BJ (cell line): ENCODE measurements at regions not wholly inside any gene's neighbourhood (a gene's known extent, or its start where the extent isn't known, plus 50 kb on each side); places are given as distances from the start of the nearest gene placed in this dataset.

Source experiments
- CTCF ChIA-PET: fragments of 350-600 bp; formaldehyde crosslinking; extraction: SDS; loops from one replicate; lab custom pipeline; 2021; ENCODE audit warnings: antibody characterized with exemption, inconsistent platforms; lab: Yijun Ruan, JAX
- POLR2A ChIA-PET: fragments of 300-600 bp; sonication (Branson Sonifier 250); formaldehyde crosslinking; extraction: SDS; loops from one replicate; lab custom pipeline; 2021; ENCODE audit warnings: antibody characterized with exemption; lab: Charles Lee
- DNase-seq: peaks from one replicate; pipeline ENCODE4 v3.0.0-alpha.2; 2011; ENCODE audit warnings: low read depth
- H3K27me3 ChIP-seq: 2 replicates; pipeline ENCODE4 v1.6.0; 2011; ENCODE audit warnings: low read length; ENCODE audit not compliant: control insufficient read depth, insufficient read depth
- H3K36me3 ChIP-seq: 2 replicates; pipeline ENCODE4 v1.5.1; 2011; ENCODE audit warnings: low read length; ENCODE audit not compliant: control insufficient read depth, insufficient read depth
- H3K4me3 ChIP-seq: 2 replicates; pipeline ENCODE4 v1.5.1; 2011; ENCODE audit warnings: low read depth, mild to moderate bottlenecking, control low read depth, low read length
- TF ChIP-seq, protein P1 (sequence below): IDR thresholded peaks from 2 replicates; pipeline ENCODE4 v1.5.1; 2011; ENCODE audit warnings: low read depth, mild to moderate bottlenecking, control low read depth, inconsistent platforms, low read length, moderate library complexity; ENCODE audit not compliant: insufficient read depth

DNA sequence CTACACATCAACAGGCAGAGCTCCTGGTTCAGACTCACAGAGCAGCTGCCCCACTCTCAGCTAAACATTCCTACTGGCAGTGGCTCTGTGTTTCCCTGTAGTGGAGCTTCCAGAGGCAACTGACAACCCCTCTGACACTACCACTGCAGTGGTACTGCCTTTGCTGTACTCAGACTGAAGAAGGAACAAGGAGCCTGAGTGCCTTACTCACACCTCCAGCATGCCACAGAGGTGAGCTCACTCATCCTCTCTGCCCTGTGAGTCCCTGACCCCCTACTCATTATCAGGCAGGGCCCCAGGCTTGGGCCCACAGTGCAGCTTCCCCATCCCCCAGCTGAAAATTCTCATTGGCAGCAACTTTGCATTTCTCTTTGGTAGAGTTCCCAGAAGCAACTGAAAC, 240.5 kb upstream of the POF1B start:
- ChIA-PET CTCF (no interaction called here), POLR2A (no interaction called here)
- Histone ChIP-seq H3K36me3 (no peaks in the 10 kb centered on the region), H3K27me3 (no peaks in the 10 kb centered on the region), H3K4me3 (no peak overlapping the region)
- no peak for DNase-seq
- TF ChIP-seq, protein P1, sequence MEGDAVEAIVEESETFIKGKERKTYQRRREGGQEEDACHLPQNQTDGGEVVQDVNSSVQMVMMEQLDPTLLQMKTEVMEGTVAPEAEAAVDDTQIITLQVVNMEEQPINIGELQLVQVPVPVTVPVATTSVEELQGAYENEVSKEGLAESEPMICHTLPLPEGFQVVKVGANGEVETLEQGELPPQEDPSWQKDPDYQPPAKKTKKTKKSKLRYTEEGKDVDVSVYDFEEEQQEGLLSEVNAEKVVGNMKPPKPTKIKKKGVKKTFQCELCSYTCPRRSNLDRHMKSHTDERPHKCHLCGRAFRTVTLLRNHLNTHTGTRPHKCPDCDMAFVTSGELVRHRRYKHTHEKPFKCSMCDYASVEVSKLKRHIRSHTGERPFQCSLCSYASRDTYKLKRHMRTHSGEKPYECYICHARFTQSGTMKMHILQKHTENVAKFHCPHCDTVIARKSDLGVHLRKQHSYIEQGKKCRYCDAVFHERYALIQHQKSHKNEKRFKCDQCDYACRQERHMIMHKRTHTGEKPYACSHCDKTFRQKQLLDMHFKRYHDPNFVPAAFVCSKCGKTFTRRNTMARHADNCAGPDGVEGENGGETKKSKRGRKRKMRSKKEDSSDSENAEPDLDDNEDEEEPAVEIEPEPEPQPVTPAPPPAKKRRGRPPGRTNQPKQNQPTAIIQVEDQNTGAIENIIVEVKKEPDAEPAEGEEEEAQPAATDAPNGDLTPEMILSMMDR: no peak

DNA sequence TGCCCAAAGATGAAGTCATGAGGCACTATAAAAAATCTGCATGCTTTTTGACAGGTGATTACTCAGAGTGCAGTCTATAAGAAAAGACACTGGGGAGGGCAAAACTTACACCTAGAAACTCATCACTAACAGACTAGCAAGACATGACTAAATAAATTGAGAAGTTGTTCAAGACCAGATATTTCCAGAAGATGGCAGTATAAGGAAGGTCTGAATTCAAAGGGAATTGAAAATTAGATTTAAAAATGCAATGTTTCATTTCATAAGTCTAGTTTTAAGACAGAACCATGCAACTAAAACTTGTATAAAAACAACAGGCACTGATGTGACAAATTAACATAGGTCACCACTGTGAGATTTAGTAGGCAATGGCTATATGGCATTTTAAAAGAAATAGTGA, 232.5 kb upstream of the POF1B start:
- CTCF ChIA-PET: no interaction called here

DNA sequence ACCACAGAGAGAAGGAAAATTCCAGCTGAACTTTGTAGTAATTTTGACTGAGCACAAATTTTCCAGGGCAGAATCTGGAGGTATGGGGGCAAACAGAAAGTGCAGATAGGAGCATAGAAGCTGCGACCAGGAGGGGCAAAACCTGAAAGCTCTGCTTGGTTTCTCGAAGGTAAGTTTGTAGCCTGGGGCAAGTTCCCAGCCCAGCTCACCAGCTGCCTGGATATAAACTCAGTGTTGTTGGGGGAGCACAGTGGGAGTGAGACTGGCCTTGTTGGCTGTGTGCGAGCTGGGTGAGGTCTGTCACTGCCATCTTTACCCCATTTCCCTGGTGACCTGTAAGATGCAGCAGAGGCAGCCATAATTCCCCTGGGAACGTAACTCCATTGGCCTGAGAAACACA, 213.5 kb upstream of the POF1B start:
- CTCF ChIA-PET: no interaction called here
- POLR2A ChIA-PET: no interaction called here
- TF ChIP-seq, protein P1: no peak
- no peak for DNase-seq
- no peaks in the 10 kb centered on the region for H3K27me3 ChIP-seq
- H3K36me3 ChIP-seq: no peaks in the 10 kb centered on the region
- H3K4me3 ChIP-seq: no peak overlapping the region

More for the DNA sequence above, 232.5 kb upstream of the POF1B start:
- Histone ChIP-seq H3K36me3 (no peaks in the 10 kb centered on the region), H3K4me3 (no peak overlapping the region), H3K27me3 (no peaks in the 10 kb centered on the region)
- TF ChIP-seq, protein P1: no peak
- no peak for DNase-seq
- POLR2A ChIA-PET: no interaction called here

DNA sequence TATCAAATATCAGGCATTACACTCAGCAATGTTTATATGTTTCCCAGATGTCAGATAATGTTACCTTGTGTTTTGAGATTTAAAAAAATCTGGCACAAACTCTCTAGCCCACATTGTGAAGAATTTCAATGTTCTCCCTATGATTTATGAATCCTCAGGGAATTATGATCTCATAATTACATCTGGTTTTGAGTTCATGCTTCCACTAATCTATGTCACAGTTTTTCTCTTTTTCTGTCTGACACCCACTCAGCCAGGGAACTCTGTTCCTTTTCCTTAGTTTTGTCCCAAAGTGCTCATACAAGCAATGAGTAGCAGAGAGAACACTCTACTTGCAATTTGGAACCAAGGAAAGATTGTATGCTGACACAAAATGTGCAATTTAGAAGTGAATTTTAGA, 212.1 kb upstream of the POF1B start:
- Histone ChIP-seq H3K4me3 (no peak overlapping the region), H3K36me3 (no peaks in the 10 kb centered on the region), H3K27me3 (no peaks in the 10 kb centered on the region)
- TF ChIP-seq, protein P1: no peak
- POLR2A ChIA-PET: no interaction called here
- no peak for DNase-seq
- CTCF ChIA-PET: no interaction called here

DNA sequence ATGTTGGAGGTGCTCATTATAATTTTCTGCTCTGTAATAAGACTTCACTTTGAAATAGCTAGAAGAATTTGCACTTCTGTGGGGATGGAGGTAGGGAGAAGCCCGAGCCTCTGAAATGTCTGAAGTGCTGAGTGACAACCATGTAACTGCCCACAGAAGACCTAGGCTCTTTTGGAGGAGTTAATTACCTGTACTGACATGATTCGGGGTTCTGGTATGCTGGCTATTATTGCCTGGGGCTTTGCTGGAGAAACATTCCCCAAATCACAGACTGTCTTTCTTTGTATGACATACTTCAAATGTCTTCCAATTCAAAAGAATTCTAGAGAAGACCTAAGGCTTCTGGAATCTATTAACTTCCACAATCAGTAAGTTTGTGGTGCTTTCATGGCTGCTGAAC, 211.2 kb upstream of the POF1B start:
- CTCF ChIA-PET: no interaction called here
- POLR2A ChIA-PET: no interaction called here

More for the DNA sequence above, 211.2 kb upstream of the POF1B start:
- DNase-seq: no peak
- TF ChIP-seq, protein P1: no peak
- Histone ChIP-seq H3K36me3 (no peaks in the 10 kb centered on the region), H3K4me3 (no peak overlapping the region), H3K27me3 (no peaks in the 10 kb centered on the region)
